HCT116 (cell line): ENCODE measurements at regions not wholly inside any gene's neighbourhood (a gene's known extent, or its start where the extent isn't known, plus 50 kb on each side); places are given as distances from the start of the nearest gene placed in this dataset.

Source experiments
- ELF1 ChIP-seq: IDR thresholded peaks from 2 replicates; pipeline ENCODE4 v1.6.1; 2012; ENCODE audit warnings: low read depth, borderline replicate concordance
- EZH2 ChIP-seq: fragments of 200-600 bp; sonication (generic); IDR thresholded peaks from 2 replicates; pipeline ENCODE4 v1.6.1; 2017; ENCODE audit warnings: antibody characterized with exemption, mixed run types
- POLR2A ChIP-seq: IDR thresholded peaks from 2 replicates; pipeline ENCODE4 v1.7.0; 2011; ENCODE audit warnings: borderline replicate concordance; ENCODE audit not compliant: insufficient read depth, insufficient read length; ENCODE audit errors: extremely low read depth
- POLR2AphosphoS5 ChIP-seq: IDR thresholded peaks from 2 replicates; pipeline ENCODE4 v1.6.1; 2011; ENCODE audit warnings: mild to moderate bottlenecking, low read depth, low read length, moderate library complexity
- RAD21 ChIP-seq: IDR thresholded peaks from 2 replicates; pipeline ENCODE4 v1.6.1; 2012; ENCODE audit warnings: low read depth, mild to moderate bottlenecking
- SIN3A ChIP-seq: IDR thresholded peaks from 2 replicates; pipeline ENCODE4 v1.6.1; 2012; ENCODE audit warnings: low read depth
- TCF7L2 ChIP-seq: IDR thresholded peaks from 2 replicates; pipeline ENCODE4 v1.7.0; 2011; ENCODE audit warnings: borderline replicate concordance, inconsistent platforms; ENCODE audit not compliant: insufficient read depth, insufficient read length; ENCODE audit errors: extremely low read depth
- ZFX ChIP-seq: fragments of 450-650 bp; IDR thresholded peaks from 2 replicates; pipeline ENCODE4 v1.6.1; 2017

- no peak for TF ChIP-seq SIN3A
- no peak for TF ChIP-seq ELF1
- TF ChIP-seq TCF7L2 = no peak
- no peak for TF ChIP-seq ZFX
- TF ChIP-seq POLR2A = no peak
- no peak for TF ChIP-seq RAD21
- no peak for TF ChIP-seq EZH2
- no peak for TF ChIP-seq POLR2AphosphoS5
Measured at GRCh38 chr11:91272089-91272488, 952.5 kb upstream of the FAT3 start.
